ENCODE measurements at regions not wholly inside any gene's neighbourhood (a gene's known extent, or its start where the extent isn't known, plus 50 kb on each side); places are given as distances from the start of the nearest gene placed in this dataset.

DNA sequence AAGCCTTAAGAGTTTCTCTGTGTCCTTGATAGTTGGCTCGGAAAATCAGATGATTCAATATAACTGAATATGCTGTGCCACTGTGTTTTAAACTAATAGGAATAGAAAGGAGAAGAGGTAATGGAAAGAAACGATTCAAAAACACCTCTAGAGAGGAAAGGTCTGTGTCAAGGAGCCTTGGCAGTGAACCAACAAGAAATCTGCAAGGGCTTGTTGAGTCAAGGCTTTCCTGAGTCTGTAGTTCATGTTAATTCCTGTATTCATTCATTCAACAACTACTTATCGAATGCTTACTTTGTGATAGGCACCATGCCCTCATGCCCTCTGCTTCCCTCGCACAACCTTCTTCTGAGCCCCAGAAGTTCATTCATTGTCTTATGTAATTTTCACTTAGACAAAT is 336.0 kb downstream of the PDHA2 start:
- WGBS, 2 donors: 53 to 55% methylated on average over 4 of the region's 4 CpGs
- intact Hi-C loops (cut with DNase I): no loop called here
- no peaks in the 10 kb centered on the region for H3K36me3 ChIP-seq

DNA sequence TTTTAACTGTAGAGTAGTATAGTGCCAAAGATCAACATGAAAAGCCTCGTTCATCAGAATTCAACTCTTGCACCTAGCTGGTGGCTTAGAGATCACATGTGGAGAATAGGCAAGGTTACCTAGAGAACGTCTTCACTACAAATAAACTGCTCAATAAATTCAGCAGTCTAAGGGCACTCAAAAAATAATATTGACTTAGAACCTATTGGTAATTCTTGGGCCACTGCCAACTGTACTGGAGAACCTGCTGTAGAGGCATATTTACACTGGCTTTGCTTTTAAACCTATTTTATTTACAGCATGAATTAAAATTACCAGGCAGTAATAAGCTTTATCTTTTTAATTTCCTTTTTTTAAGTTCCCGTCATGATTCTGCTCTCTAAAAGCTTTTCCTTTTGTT is 343.7 kb downstream of the PDHA2 start:
- TF ChIP-seq, protein P1, sequence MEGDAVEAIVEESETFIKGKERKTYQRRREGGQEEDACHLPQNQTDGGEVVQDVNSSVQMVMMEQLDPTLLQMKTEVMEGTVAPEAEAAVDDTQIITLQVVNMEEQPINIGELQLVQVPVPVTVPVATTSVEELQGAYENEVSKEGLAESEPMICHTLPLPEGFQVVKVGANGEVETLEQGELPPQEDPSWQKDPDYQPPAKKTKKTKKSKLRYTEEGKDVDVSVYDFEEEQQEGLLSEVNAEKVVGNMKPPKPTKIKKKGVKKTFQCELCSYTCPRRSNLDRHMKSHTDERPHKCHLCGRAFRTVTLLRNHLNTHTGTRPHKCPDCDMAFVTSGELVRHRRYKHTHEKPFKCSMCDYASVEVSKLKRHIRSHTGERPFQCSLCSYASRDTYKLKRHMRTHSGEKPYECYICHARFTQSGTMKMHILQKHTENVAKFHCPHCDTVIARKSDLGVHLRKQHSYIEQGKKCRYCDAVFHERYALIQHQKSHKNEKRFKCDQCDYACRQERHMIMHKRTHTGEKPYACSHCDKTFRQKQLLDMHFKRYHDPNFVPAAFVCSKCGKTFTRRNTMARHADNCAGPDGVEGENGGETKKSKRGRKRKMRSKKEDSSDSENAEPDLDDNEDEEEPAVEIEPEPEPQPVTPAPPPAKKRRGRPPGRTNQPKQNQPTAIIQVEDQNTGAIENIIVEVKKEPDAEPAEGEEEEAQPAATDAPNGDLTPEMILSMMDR (IDR thresholded peaks at IDR 0.05): no peak
- no peak for TF ChIP-seq POLR2A (IDR thresholded peaks at IDR 0.05)
- WGBS, 2 donors: 52 to 60% methylated on average over 3 of the region's 3 CpGs
- intact Hi-C loops (cut with DNase I): no loop called here

More for the DNA sequence above, 336.0 kb downstream of the PDHA2 start:
- H3K4me1 ChIP-seq: no peaks in the 10 kb centered on the region
- H3K27ac ChIP-seq: no peak overlapping the region
- DNase-seq: peak in 1 of 2 donors; percentile 2
- no peaks in the 10 kb centered on the region for H3K27me3 ChIP-seq
- TF ChIP-seq POLR2A (IDR thresholded peaks at IDR 0.05): no peak
- TF ChIP-seq, protein P1 (IDR thresholded peaks at IDR 0.05): no peak
- H3K4me3 ChIP-seq (replicated peaks in 1 of 3): no peak overlapping the region
- H3K9me3 ChIP-seq: no peaks in the 10 kb centered on the region

DNA sequence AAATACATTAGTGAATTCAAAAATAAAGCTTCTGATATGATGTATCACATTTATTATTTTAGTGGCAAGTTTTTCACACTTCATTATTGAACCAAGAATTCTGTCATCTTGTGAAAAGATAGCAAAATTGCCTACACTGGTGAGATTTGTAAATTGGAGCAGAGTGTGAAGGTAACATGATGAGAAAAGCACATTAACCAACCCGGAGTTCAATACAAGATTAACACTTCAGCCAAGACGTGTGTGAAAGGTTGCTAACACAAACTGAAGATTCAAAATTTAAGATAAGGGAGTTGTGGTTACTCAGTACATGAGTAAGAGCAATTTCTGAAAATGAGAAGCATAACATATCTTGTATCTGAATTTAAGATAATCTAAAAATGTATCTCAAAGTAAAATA is 346.7 kb downstream of the PDHA2 start:
- Histone ChIP-seq H3K27me3 (no peaks in the 10 kb centered on the region), H3K4me1 (no peaks in the 10 kb centered on the region), H3K36me3 (no peaks in the 10 kb centered on the region), H3K9me3 (no peaks in the 10 kb centered on the region), H3K27ac (no peak overlapping the region), H3K4me3 (replicated peaks in 1 of 3) (no peak overlapping the region)
- DNase-seq: no peak
- TF ChIP-seq POLR2A (IDR thresholded peaks at IDR 0.05): no peak
- TF ChIP-seq, protein P1 (IDR thresholded peaks at IDR 0.05): no peak
- WGBS, 2 donors: 76% methylated on average over 2 of the region's 2 CpGs
- intact Hi-C loops (cut with DNase I): no loop called here

More for the DNA sequence above, 343.7 kb downstream of the PDHA2 start:
- no peak for DNase-seq
- Histone ChIP-seq H3K27me3 (no peaks in the 10 kb centered on the region), H3K4me3 (replicated peaks in 1 of 3) (no peak overlapping the region), H3K27ac (no peak overlapping the region), H3K4me1 (no peaks in the 10 kb centered on the region), H3K9me3 (no peaks in the 10 kb centered on the region), H3K36me3 (no peaks in the 10 kb centered on the region)

DNA sequence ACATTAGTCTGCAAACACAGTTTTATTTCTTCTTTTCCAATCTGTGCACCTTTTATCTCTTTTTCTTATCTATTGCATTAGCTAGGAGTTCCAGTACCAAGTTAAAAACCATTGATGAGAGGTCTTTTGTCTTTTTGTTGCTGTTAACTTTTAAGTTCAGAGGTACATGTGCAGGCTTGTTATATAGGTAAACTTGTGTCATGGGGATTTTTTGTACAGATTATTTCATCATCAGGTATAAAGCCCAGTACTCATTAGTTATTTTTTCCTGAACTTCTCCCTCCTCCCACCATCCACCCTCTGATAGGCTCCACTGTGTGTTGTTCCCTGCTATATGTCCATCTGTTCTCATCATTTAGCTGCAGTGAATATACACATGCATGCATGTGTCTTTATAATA is 349.9 kb downstream of the PDHA2 start:
- Histone ChIP-seq H3K4me3 (replicated peaks in 1 of 3) (no peak overlapping the region), H3K27me3 (no peaks in the 10 kb centered on the region), H3K27ac (no peak overlapping the region), H3K36me3 (no peaks in the 10 kb centered on the region), H3K4me1 (no peaks in the 10 kb centered on the region), H3K9me3 (no peaks in the 10 kb centered on the region)
- intact Hi-C loops (cut with DNase I): no loop called here
- no peak for TF ChIP-seq POLR2A (IDR thresholded peaks at IDR 0.05)
- no peak for DNase-seq

DNA sequence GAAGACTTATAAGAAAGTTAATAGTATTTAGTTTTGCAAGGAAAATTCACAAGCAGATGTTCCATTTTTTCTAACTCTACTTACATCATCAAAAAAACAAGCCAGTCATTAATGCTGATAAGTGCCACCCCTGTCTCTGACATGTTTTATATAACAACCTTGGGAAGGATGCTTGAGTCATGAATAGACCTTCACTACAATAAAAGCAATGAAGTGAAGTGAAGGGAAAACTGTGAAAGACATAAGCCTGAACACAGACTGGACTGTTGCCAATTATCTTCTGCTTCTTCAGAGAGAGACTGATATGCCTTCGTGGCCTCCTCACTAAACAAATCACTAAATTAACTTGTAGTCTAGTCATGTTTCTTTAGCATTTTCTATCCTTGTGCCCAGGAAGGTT is 353.2 kb downstream of the PDHA2 start:
- H3K36me3 ChIP-seq: no peaks in the 10 kb centered on the region
- no peaks in the 10 kb centered on the region for H3K9me3 ChIP-seq
- TF ChIP-seq, protein P1 (IDR thresholded peaks at IDR 0.05): no peak
- no peak for TF ChIP-seq POLR2A (IDR thresholded peaks at IDR 0.05)
- no peaks in the 10 kb centered on the region for H3K4me1 ChIP-seq
- intact Hi-C loops (cut with DNase I): no loop called here
- no peak for DNase-seq
- H3K27ac ChIP-seq: no peak overlapping the region
- 60 to 73% methylated on average over 1 of the region's 1 CpG for WGBS, 2 donors
- no peaks in the 10 kb centered on the region for H3K27me3 ChIP-seq
- H3K4me3 ChIP-seq (replicated peaks in 1 of 3): no peak overlapping the region

DNA sequence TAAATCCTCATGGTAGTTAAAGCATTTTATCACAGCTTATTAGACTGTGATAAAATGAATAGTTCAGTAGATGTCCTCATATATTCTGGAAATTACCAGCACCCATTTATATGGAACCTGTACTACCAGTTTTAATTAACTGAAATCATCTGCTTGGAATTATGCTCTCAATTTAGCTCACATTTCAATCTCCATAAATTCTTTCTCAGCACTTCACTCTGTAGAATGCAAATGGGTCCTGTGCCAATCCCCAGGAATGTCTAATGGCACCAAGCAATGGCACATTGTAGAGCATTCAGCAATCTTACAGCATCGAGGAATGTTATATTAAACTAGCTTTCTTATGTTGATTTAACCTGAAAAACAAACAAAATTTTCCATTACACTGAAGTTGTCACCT is 355.1 kb downstream of the PDHA2 start:
- intact Hi-C loops (cut with DNase I): no loop called here
- H3K27ac ChIP-seq: no peak overlapping the region
- TF ChIP-seq POLR2A (IDR thresholded peaks at IDR 0.05): no peak
- TF ChIP-seq, protein P1 (IDR thresholded peaks at IDR 0.05): no peak
- WGBS, 2 donors: 37 to 38% methylated on average over 1 of the region's 1 CpG
- no peaks in the 10 kb centered on the region for H3K9me3 ChIP-seq
- H3K4me1 ChIP-seq: no peaks in the 10 kb centered on the region
- DNase-seq: no peak
- H3K36me3 ChIP-seq: no peaks in the 10 kb centered on the region
- no peaks in the 10 kb centered on the region for H3K27me3 ChIP-seq
- no peak overlapping the region for H3K4me3 ChIP-seq (replicated peaks in 1 of 3)
